D721Med (cell line): ENCODE measurements at regions not wholly inside any gene's neighbourhood (a gene's known extent, or its start where the extent isn't known, plus 50 kb on each side); places are given as distances from the start of the nearest gene placed in this dataset.

Source experiments
- DNase-seq: peaks from one replicate; pipeline ENCODE4 v3.0.0; 2011; ENCODE audit warnings: low spot score; ENCODE audit not compliant: insufficient read length
- FAIRE-seq: peaks from 2 replicates; lab custom pipeline; 2011; peaks lifted over from hg19 to GRCh38; lab: Jason Lieb, UNC
- CTCF ChIP-seq: IDR thresholded peaks from 2 replicates; pipeline ENCODE4 v1.5.1; 2012; ENCODE audit warnings: mild to moderate bottlenecking, control low read depth; ENCODE audit not compliant: insufficient read depth; ENCODE audit errors: missing control alignments

GRCh38 chr3:193932136-193932535, 203.8 kb upstream of the HES1 start:
- no peak for FAIRE-seq

GRCh38 chr3:193932576-193932975, 203.4 kb upstream of the HES1 start:
- no peak for DNase-seq
- FAIRE-seq = no peak
- no peak for TF ChIP-seq CTCF

More at GRCh38 chr3:193932136-193932535, 203.8 kb upstream of the HES1 start:
- no peak for DNase-seq
- no peak for TF ChIP-seq CTCF

GRCh38 chr3:193933451-193933850, 202.5 kb upstream of the HES1 start:
- DNase-seq (no peak), FAIRE-seq (no peak)
- TF ChIP-seq CTCF = no peak

- FAIRE-seq (no peak), DNase-seq (no peak)
- TF ChIP-seq CTCF = no peak
Measured at GRCh38 chr3:193935916-193936315, 200.0 kb upstream of the HES1 start.

GRCh38 chr3:193938613-193939012, 197.3 kb upstream of the HES1 start:
- no peak for DNase-seq
- no peak for FAIRE-seq
- no peak for TF ChIP-seq CTCF

GRCh38 chr3:193939527-193939926, 196.4 kb upstream of the HES1 start:
- DNase-seq = no peak
- TF ChIP-seq CTCF = no peak
- no peak for FAIRE-seq

GRCh38 chr3:193940526-193940925, 195.4 kb upstream of the HES1 start:
- TF ChIP-seq CTCF = no peak
- FAIRE-seq (no peak), DNase-seq (no peak)
